H1 (cell line): ENCODE measurements at regions not wholly inside any gene's neighbourhood (a gene's known extent, or its start where the extent isn't known, plus 50 kb on each side); places are given as distances from the start of the nearest gene placed in this dataset.
"Not testable (repeated sequence)": the region's sequence is repeated elsewhere in the genome, so short reads cannot be mapped to it uniquely, and the experiment has no call there.

Experiments used
- CTCF ChIA-PET: fragments of 300-600 bp; sonication (Branson Sonifier 250); formaldehyde crosslinking; loops from one replicate; lab custom pipeline; 2021; ENCODE audit not compliant: partially characterized antibody; lab: Charles Lee
- POLR2A ChIA-PET: fragments of 300-600 bp; sonication (Branson Sonifier 250); formaldehyde crosslinking; loops from one replicate; lab custom pipeline; 2021; ENCODE audit warnings: inconsistent platforms; ENCODE audit not compliant: partially characterized antibody; lab: Charles Lee
- DNase-seq, 2 experiments: peaks; one replicate each; pipeline versions ENCODE4 v3.0.0 to v3.0.0-alpha.2; 2010 to 2022; ENCODE audit warnings: low spot score in 2 of 2, low read depth in 1 of 2, mixed read lengths in 1 of 2
- FAIRE-seq: peaks from 2 replicates; lab custom pipeline; 2011; peaks lifted over from hg19 to GRCh38; lab: Jason Lieb, UNC
- H2AFZ ChIP-seq: 2 replicates; pipeline ENCODE4 v1.8.1; 2012; ENCODE audit warnings: low read length, inconsistent platforms
- H2AK5ac ChIP-seq: 2 replicates; pipeline ENCODE4 v1.6.1; 2013; ENCODE audit warnings: low read depth, low read length
- H2BK120ac ChIP-seq: replicated peaks from 2 replicates; pipeline ENCODE3; 2013; ENCODE audit warnings: low read depth, low read length, inconsistent platforms
- H2BK12ac ChIP-seq: 2 replicates; pipeline ENCODE4 v1.6.1; 2013; ENCODE audit warnings: low read depth, low read length
- H2BK15ac ChIP-seq: 2 replicates; pipeline ENCODE4 v1.6.1; 2013; ENCODE audit warnings: low read length
- H2BK20ac ChIP-seq: 2 replicates; pipeline ENCODE4 v1.6.1; 2013; ENCODE audit warnings: low read length
- H2BK5ac ChIP-seq: 2 replicates; pipeline ENCODE4 v1.6.1; 2013; ENCODE audit warnings: low read depth, low read length
- H3K14ac ChIP-seq: 2 replicates; pipeline ENCODE4 v1.6.1; 2013; ENCODE audit warnings: inconsistent platforms; ENCODE audit not compliant: insufficient read length
- H3K18ac ChIP-seq: 2 replicates; pipeline ENCODE4 v1.6.1; 2013; ENCODE audit warnings: low read length; ENCODE audit errors: extremely low read depth
- H3K23ac ChIP-seq: 2 replicates; pipeline ENCODE4 v1.6.1; 2013; ENCODE audit warnings: inconsistent platforms; ENCODE audit not compliant: insufficient read length
- H3K23me2 ChIP-seq: 2 replicates; pipeline ENCODE4 v1.6.1; 2013; ENCODE audit warnings: low read depth, low read length
- H3K27ac ChIP-seq: 2 replicates; pipeline ENCODE4 v1.6.1; 2011; ENCODE audit warnings: low read depth, low read length, inconsistent platforms
- H3K27me3 ChIP-seq, 4 experiments: replicated peaks in 1 of 4; 1 replicate in 1 of 4; 2 replicates in 3 of 4; pipeline versions ENCODE4 v1.6.1 to v1.8.1; 2011 to 2013; ENCODE audit warnings: low read length in 3 of 4, mild to moderate bottlenecking in 3 of 4, inconsistent platforms in 2 of 4, mixed read lengths in 2 of 4, moderate library complexity in 1 of 4; ENCODE audit not compliant: control insufficient read depth in 3 of 4, insufficient read depth in 3 of 4; ENCODE audit errors: extremely low read depth in 1 of 4
- H3K36me3 ChIP-seq, 4 experiments: 2 replicates each; pipeline versions ENCODE4 v1.6.1 to v1.8.1; 2011 to 2013; ENCODE audit warnings: mild to moderate bottlenecking in 4 of 4, low read length in 3 of 4, moderate library complexity in 2 of 4, control low read depth in 1 of 4, inconsistent platforms in 1 of 4; ENCODE audit not compliant: insufficient read depth in 4 of 4, control insufficient read depth in 2 of 4
- H3K4ac ChIP-seq: replicated peaks from 2 replicates; pipeline ENCODE3; 2013; ENCODE audit warnings: low read length, low read depth, mixed read lengths, inconsistent platforms; ENCODE audit not compliant: insufficient read length
- H3K4me1 ChIP-seq, 4 experiments: replicated peaks in 1 of 4; 1 replicate in 1 of 4; 2 replicates in 3 of 4; pipeline versions ENCODE4 v1.6.1 to v1.8.1; 2011 to 2013; ENCODE audit warnings: low read length in 3 of 4, inconsistent platforms in 2 of 4, mixed read lengths in 1 of 4; ENCODE audit not compliant: insufficient read depth in 4 of 4, control insufficient read depth in 3 of 4
- H3K4me2 ChIP-seq, 2 experiments: 2 replicates each; pipeline versions ENCODE4 v1.6.1 to v1.8.1; 2011 to 2013; ENCODE audit warnings: low read depth in 2 of 2, low read length in 2 of 2, control low read depth in 1 of 2, inconsistent platforms in 1 of 2, mild to moderate bottlenecking in 1 of 2; ENCODE audit not compliant: insufficient read depth in 1 of 2
- H3K4me3 ChIP-seq, 4 experiments: fragments of 200-600, 300-600 bp in 1 of 4; sonication (generic), shearing (Covaris generic), sonication (Bioruptor Twin) in 1 of 4; 2 replicates each; pipeline versions ENCODE4 v1.5.1 to v1.8.1; 2011 to 2016; ENCODE audit warnings: low read length in 4 of 4, low read depth in 3 of 4, control low read depth in 2 of 4, inconsistent platforms in 2 of 4, mild to moderate bottlenecking in 2 of 4, mixed read lengths in 1 of 4, moderate library complexity in 1 of 4; ENCODE audit not compliant: insufficient read depth in 2 of 4; ENCODE audit errors: extremely low read depth in 1 of 4
- H3K56ac ChIP-seq: replicated peaks from 2 replicates; pipeline ENCODE3; 2013; ENCODE audit warnings: low read depth, mild to moderate bottlenecking, mixed read lengths, low read length, inconsistent platforms; ENCODE audit not compliant: insufficient read length
- H3K79me1 ChIP-seq: 2 replicates; pipeline ENCODE4 v1.6.1; 2013; ENCODE audit warnings: low read depth, low read length, control low read depth
- H3K79me2 ChIP-seq, 2 experiments: 2 replicates each; pipeline versions ENCODE4 v1.6.1 to v1.8.1; 2012 to 2013; ENCODE audit warnings: low read length in 2 of 2, mild to moderate bottlenecking in 2 of 2, inconsistent platforms in 1 of 2; ENCODE audit not compliant: insufficient read depth in 2 of 2, control insufficient read depth in 1 of 2
- H3K9ac ChIP-seq, 4 experiments: replicated peaks in 1 of 4; 1 replicate in 1 of 4; 2 replicates in 3 of 4; pipeline versions ENCODE4 v1.6.1 to v1.8.1; 2011 to 2013; ENCODE audit warnings: low read depth in 3 of 4, low read length in 3 of 4, control low read depth in 2 of 4, mild to moderate bottlenecking in 2 of 4, moderate library complexity in 2 of 4, inconsistent platforms in 1 of 4; ENCODE audit errors: extremely low read depth in 1 of 4
- H3K9me3 ChIP-seq, 2 experiments: 2 replicates each; pipeline versions ENCODE4 v1.6.1 to v1.8.1; 2012 to 2013; ENCODE audit warnings: mild to moderate bottlenecking in 2 of 2, moderate library complexity in 2 of 2, control low read depth in 1 of 2, inconsistent platforms in 1 of 2, low read depth in 1 of 2, low read length in 1 of 2, mixed read lengths in 1 of 2; ENCODE audit not compliant: insufficient read depth in 2 of 2
- H4K20me1 ChIP-seq, 2 experiments: replicated peaks in 1 of 2; 2 replicates each; pipeline versions ENCODE3 to v1.8.1; 2011 to 2013; ENCODE audit warnings: inconsistent platforms in 2 of 2, low read length in 2 of 2, mild to moderate bottlenecking in 1 of 2; ENCODE audit not compliant: insufficient read depth in 2 of 2, control insufficient read depth in 1 of 2
- H4K5ac ChIP-seq: 2 replicates; pipeline ENCODE4 v1.6.1; 2013; ENCODE audit warnings: low read length, low read depth, mixed read lengths, inconsistent platforms; ENCODE audit not compliant: insufficient read length
- H4K8ac ChIP-seq: 2 replicates; pipeline ENCODE4 v1.8.0; 2013; ENCODE audit warnings: mild to moderate bottlenecking, moderate library complexity, low read length, inconsistent platforms; ENCODE audit not compliant: insufficient read depth; ENCODE audit errors: extremely low read depth
- H4K91ac ChIP-seq: replicated peaks from 2 replicates; pipeline ENCODE3; 2013; ENCODE audit warnings: low read length, mixed read lengths, inconsistent platforms; ENCODE audit not compliant: insufficient read length
- WGBS, 2 experiments: shearing (Covaris generic) in 1 of 2; methylation state at CpG; one replicate each; pipeline versions ENCODE4 v1.1.6 to v1.1.7; 2013 to 2015; ENCODE audit warnings: low lambda C conversion rate in 2 of 2, mixed read lengths in 2 of 2, inconsistent platforms in 1 of 2, low coverage in 1 of 2, missing lambda C conversion rate in 1 of 2; ENCODE audit not compliant: insufficient replicate concordance in 2 of 2, insufficient coverage in 1 of 2, insufficient read length in 1 of 2; ENCODE audit errors: extremely low coverage in 1 of 2, missing lambda C conversion rate in 1 of 2; 5-methylcytosine and 5-hydroxymethylcytosine counted together

DNA sequence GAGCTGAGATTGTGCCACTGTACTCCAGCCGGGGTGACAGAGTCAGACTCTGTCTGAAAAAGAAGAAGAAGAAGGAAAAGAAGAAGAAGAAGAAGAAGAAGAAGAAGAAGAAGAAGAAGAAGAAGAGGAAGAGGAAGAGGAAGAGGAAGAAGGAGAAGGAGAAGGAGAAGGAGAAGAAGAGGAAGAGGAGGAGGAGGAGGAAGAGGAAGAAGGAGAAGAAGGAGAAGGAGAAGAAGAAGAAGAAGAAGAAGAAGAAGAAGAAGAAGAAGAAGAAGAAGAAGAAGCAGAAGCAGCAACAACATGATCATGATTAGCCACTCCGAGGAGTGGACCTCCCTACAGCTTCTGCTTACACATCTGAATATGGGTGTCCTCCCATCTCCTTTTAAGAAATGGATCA lies 100.6 kb upstream of the GATA6 start:
- H2AK5ac ChIP-seq, H2BK5ac ChIP-seq, H3K9me3 ChIP-seq, H4K20me1 ChIP-seq, H3K18ac ChIP-seq, H2BK12ac ChIP-seq, POLR2A ChIA-PET, H4K5ac ChIP-seq, H3K4me1 ChIP-seq, H2BK120ac ChIP-seq, H3K56ac ChIP-seq, H2BK15ac ChIP-seq, H3K4me2 ChIP-seq, H3K27me3 ChIP-seq, H3K23ac ChIP-seq, H3K4me3 ChIP-seq, H3K36me3 ChIP-seq, H3K9ac ChIP-seq, H3K14ac ChIP-seq, H2AFZ ChIP-seq, H4K8ac ChIP-seq, H3K79me1 ChIP-seq, H3K4ac ChIP-seq, H2BK20ac ChIP-seq, H4K91ac ChIP-seq, H3K27ac ChIP-seq, H3K23me2 ChIP-seq, FAIRE-seq, H3K79me2 ChIP-seq, CTCF ChIA-PET, DNase-seq: not testable (repeated sequence)
- 86% methylated on average over 2 of the region's 2 CpGs; no CpG with 5 or more reads in 1 of the 2 experiments for WGBS, 2 experiments
